ENCODE measurements at regions not wholly inside any gene's neighbourhood (a gene's known extent, or its start where the extent isn't known, plus 50 kb on each side); places are given as distances from the start of the nearest gene placed in this dataset.

DNA sequence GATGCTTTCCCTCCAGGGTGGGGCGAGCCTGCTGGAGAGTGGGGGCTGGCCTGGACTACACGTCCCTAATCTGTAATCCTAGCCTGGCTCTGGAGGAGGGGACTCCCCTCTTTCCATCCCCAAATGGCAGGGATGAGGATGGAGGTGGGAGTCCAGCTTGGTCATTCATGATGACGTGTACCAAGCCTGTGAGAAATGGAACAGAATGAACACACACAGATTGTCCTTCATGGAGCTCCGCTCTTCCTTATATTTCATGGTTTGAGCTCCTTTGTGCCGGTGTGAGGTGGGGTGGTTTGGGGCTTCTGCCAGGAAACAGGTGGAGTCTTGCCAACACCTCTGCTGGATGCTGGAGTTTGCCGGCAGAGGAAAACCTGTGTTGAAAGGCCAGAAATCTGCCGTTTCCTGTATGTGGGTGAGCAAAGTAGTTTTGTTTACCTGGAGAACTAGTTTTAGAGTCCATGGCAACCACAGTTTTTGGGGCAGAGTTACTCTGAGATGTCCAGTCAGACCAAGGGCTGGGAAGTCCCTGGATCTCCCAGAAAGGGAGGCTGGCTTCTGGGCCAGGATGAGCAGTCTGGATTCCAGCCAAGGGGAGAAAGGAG lies 417.6 kb upstream of the MEX3C start:
- intact Hi-C loops (cut with micrococcal nuclease; ENCODE audit: unreplicated experiment) = no loop called here
- Histone ChIP-seq H2AFZ (ENCODE audit: low read length) (no peak overlapping the region), H3K9ac (ENCODE audit: insufficient read depth, low read depth, low read length) (no peak overlapping the region), H4K20me1 (ENCODE audit: insufficient read depth, low read length) (no peaks in the 10 kb centered on the region), H3K4me3 (replicated peaks in 1 of 3; ENCODE audit: insufficient read depth in 1 of 3, low read depth in 2 of 3, low read length in 3 of 3) (no peak overlapping the region), H3K4me2 (ENCODE audit: low read depth, low read length) (no peak overlapping the region), H3K27me3 (ENCODE audit: control insufficient read depth in 1 of 2, insufficient read depth in 2 of 2, low read length in 2 of 2) (no peaks in the 10 kb centered on the region), H3K9me3 (ENCODE audit: low read length) (no peaks in the 10 kb centered on the region), H3K36me3 (replicated peaks in 1 of 2; ENCODE audit: control insufficient read depth in 1 of 2, insufficient read depth in 2 of 2, low read length in 2 of 2) (no peaks in the 10 kb centered on the region), H3K27ac (ENCODE audit: extremely low read length, insufficient read depth, low read length) (no peak overlapping the region), H3K4me1 (ENCODE audit: insufficient read depth, low read length) (no peaks in the 10 kb centered on the region), H3K79me2 (ENCODE audit: insufficient read depth, low read length) (no peaks in the 10 kb centered on the region)
- TF ChIP-seq MXD1 (CRISPR knock-in tag; IDR thresholded peaks at IDR 0.05) = no peak
- 0 out of 2 replicates have a peak, but pooled peaks have one; percentile 29 for TF ChIP-seq CREB1 (IDR thresholded peaks at IDR 0.05)
- no peak for TF ChIP-seq CREB1 (CRISPR knock-in tag; IDR thresholded peaks at IDR 0.05)
- DNase-seq (ENCODE audit: low spot score) (no peak), ATAC-seq (no peak), FAIRE-seq (no peak)
- BruUV-seq (replicated peaks) = no TSS peak
- ChIA-PET CTCF (ENCODE audit: low intra/inter-chr PET ratio, low total read pairs) (no interaction called here), POLR2A (no interaction called here)
- 35% methylated on average over 7 of the region's 7 CpGs for WGBS (ENCODE audit: low lambda C conversion rate)
- in situ Hi-C loops (cut with HindIII; ENCODE audit: extremely low pct_ligation_motif_present, low pct_unique_long_range_greater_than_20kb) = no loop called here

GRCh38 chr18:51617167-51617566 lies 419.7 kb upstream of the MEX3C start:
- no peak for ATAC-seq
- intact Hi-C loops (cut with micrococcal nuclease; ENCODE audit: unreplicated experiment) = no loop called here
- no TSS peak for BruUV-seq (replicated peaks)
- Histone ChIP-seq H3K36me3 (replicated peaks in 1 of 2; ENCODE audit: control insufficient read depth in 1 of 2, insufficient read depth in 2 of 2, low read length in 2 of 2) (no peaks in the 10 kb centered on the region), H3K27me3 (ENCODE audit: control insufficient read depth in 1 of 2, insufficient read depth in 2 of 2, low read length in 2 of 2) (peaks cover 0 to 5% of the 10 kb centered on the region in 2 experiments; a peak in 1 of 5 replicates), H3K27ac (ENCODE audit: extremely low read length, insufficient read depth, low read length) (no peak overlapping the region), H3K9me3 (ENCODE audit: low read length) (no peaks in the 10 kb centered on the region), H3K9ac (ENCODE audit: insufficient read depth, low read depth, low read length) (no peak overlapping the region), H3K4me1 (ENCODE audit: insufficient read depth, low read length) (no peaks in the 10 kb centered on the region), H3K4me3 (replicated peaks in 1 of 3; ENCODE audit: insufficient read depth in 1 of 3, low read depth in 2 of 3, low read length in 3 of 3) (no peak overlapping the region), H2AFZ (ENCODE audit: low read length) (no peak overlapping the region), H3K79me2 (ENCODE audit: insufficient read depth, low read length) (no peaks in the 10 kb centered on the region), H3K4me2 (ENCODE audit: low read depth, low read length) (no peak overlapping the region), H4K20me1 (ENCODE audit: insufficient read depth, low read length) (no peaks in the 10 kb centered on the region)
- FAIRE-seq = no peak
- in situ Hi-C loops (cut with HindIII; ENCODE audit: extremely low pct_ligation_motif_present, low pct_unique_long_range_greater_than_20kb) = no loop called here
- CTCF ChIA-PET (ENCODE audit: low intra/inter-chr PET ratio, low total read pairs) = no interaction called here
- POLR2A ChIA-PET = no interaction called here
- no peak for DNase-seq (ENCODE audit: low spot score)
- TF ChIP-seq RORA (CRISPR knock-in tag; IDR thresholded peaks at IDR 0.05) (no peak), AKAP8 (CRISPR knock-in tag; IDR thresholded peaks at IDR 0.05) (no peak), ZNF609 (CRISPR knock-in tag; IDR thresholded peaks at IDR 0.05; ENCODE audit: borderline replicate concordance) (no peak), ELF4 (CRISPR knock-in tag; IDR thresholded peaks at IDR 0.05; ENCODE audit: borderline replicate concordance) (no peak), HDAC1 (CRISPR knock-in tag; IDR thresholded peaks at IDR 0.05) (no peak), EEA1 (CRISPR knock-in tag; IDR thresholded peaks at IDR 0.05; ENCODE audit: borderline replicate concordance) (no peak), MAFK (conservative IDR thresholded peaks at IDR 0.05 in 1 of 2, IDR thresholded peaks at IDR 0.05 in 1 of 2; ENCODE audit: low read length in 2 of 2) (no peak)
- 24% methylated on average over 4 of the region's 4 CpGs for WGBS (ENCODE audit: low lambda C conversion rate)

Measured in HepG2 (cell line).